ENCODE measurements at regions not wholly inside any gene's neighbourhood (a gene's known extent, or its start where the extent isn't known, plus 50 kb on each side); places are given as distances from the start of the nearest gene placed in this dataset.

- Histone ChIP-seq H3K27ac (ENCODE audit: low read length) (no peak overlapping the region), H3K4me1 (ENCODE audit: control insufficient read depth, insufficient read depth, low read length) (no peaks in the 10 kb centered on the region), H3K9me3 (replicated peaks; ENCODE audit: control insufficient read depth, low read depth, low read length) (no peaks in the 10 kb centered on the region), H3K27me3 (ENCODE audit: control insufficient read depth, insufficient read depth, low read length) (no peaks in the 10 kb centered on the region), H3K4me3 (ENCODE audit: low read length) (no peak overlapping the region), H3K36me3 (ENCODE audit: control insufficient read depth, insufficient read depth, low read length) (no peaks in the 10 kb centered on the region)
- no CpG with 5 or more reads among the region's 4 CpGs for WGBS (ENCODE audit: insufficient coverage)
- peak; percentile 54 for DNase-seq
Observed at GRCh38 chr6:12221856-12222255, 68.3 kb upstream of the EDN1 start.

- H3K27me3 ChIP-seq (ENCODE audit: control insufficient read depth, insufficient read depth, low read length), result no peaks in the 10 kb centered on the region
- no peak overlapping the region for H3K4me3 ChIP-seq (ENCODE audit: low read length)
- no peaks in the 10 kb centered on the region for H3K4me1 ChIP-seq (ENCODE audit: control insufficient read depth, insufficient read depth, low read length)
- no peaks in the 10 kb centered on the region for H3K9me3 ChIP-seq (replicated peaks; ENCODE audit: control insufficient read depth, low read depth, low read length)
- no peaks in the 10 kb centered on the region for H3K36me3 ChIP-seq (ENCODE audit: control insufficient read depth, insufficient read depth, low read length)
- no peak overlapping the region for H3K27ac ChIP-seq (ENCODE audit: low read length)
- DNase-seq, result no peak
- WGBS (ENCODE audit: insufficient coverage), result 74% methylated on average over 7 of the region's 19 CpGs
Observed at GRCh38 chr6:12222405-12223366, 67.5 kb upstream of the EDN1 start.

- DNase-seq, result no peak
- no peaks in the 10 kb centered on the region for H3K36me3 ChIP-seq (ENCODE audit: control insufficient read depth, insufficient read depth, low read length)
- no peaks in the 10 kb centered on the region for H3K27me3 ChIP-seq (ENCODE audit: control insufficient read depth, insufficient read depth, low read length)
- H3K4me3 ChIP-seq (ENCODE audit: low read length), result no peak overlapping the region
- no peak overlapping the region for H3K27ac ChIP-seq (ENCODE audit: low read length)
- WGBS (ENCODE audit: insufficient coverage), result 94% methylated on average over 3 of the region's 5 CpGs
- no peaks in the 10 kb centered on the region for H3K4me1 ChIP-seq (ENCODE audit: control insufficient read depth, insufficient read depth, low read length)
- H3K9me3 ChIP-seq (replicated peaks; ENCODE audit: control insufficient read depth, low read depth, low read length), result no peaks in the 10 kb centered on the region
Observed at GRCh38 chr6:12223383-12223782, 66.8 kb upstream of the EDN1 start.

- DNase-seq, result peak; percentile 76
- no peaks in the 10 kb centered on the region for H3K4me1 ChIP-seq (ENCODE audit: control insufficient read depth, insufficient read depth, low read length)
- WGBS (ENCODE audit: insufficient coverage), result no CpG with 5 or more reads among the region's 2 CpGs
- no peaks in the 10 kb centered on the region for H3K36me3 ChIP-seq (ENCODE audit: control insufficient read depth, insufficient read depth, low read length)
- no peak overlapping the region for H3K4me3 ChIP-seq (ENCODE audit: low read length)
- no peaks in the 10 kb centered on the region for H3K27me3 ChIP-seq (ENCODE audit: control insufficient read depth, insufficient read depth, low read length)
- H3K27ac ChIP-seq (ENCODE audit: low read length), result no peak overlapping the region
- no peaks in the 10 kb centered on the region for H3K9me3 ChIP-seq (replicated peaks; ENCODE audit: control insufficient read depth, low read depth, low read length)
Observed at GRCh38 chr6:12224251-12224650, 65.9 kb upstream of the EDN1 start.

GRCh38 chr6:12228447-12229146 is 61.6 kb upstream of the EDN1 start:
- H3K9me3 ChIP-seq (replicated peaks; ENCODE audit: control insufficient read depth, low read depth, low read length), result no peaks in the 10 kb centered on the region
- no peaks in the 10 kb centered on the region for H3K27me3 ChIP-seq (ENCODE audit: control insufficient read depth, insufficient read depth, low read length)
- 71% methylated on average over 10 of the region's 13 CpGs for WGBS (ENCODE audit: insufficient coverage)
- H3K36me3 ChIP-seq (ENCODE audit: control insufficient read depth, insufficient read depth, low read length), result no peaks in the 10 kb centered on the region
- no peaks in the 10 kb centered on the region for H3K4me1 ChIP-seq (ENCODE audit: control insufficient read depth, insufficient read depth, low read length)
- no peak for DNase-seq
- no peak overlapping the region for H3K27ac ChIP-seq (ENCODE audit: low read length)
- H3K4me3 ChIP-seq (ENCODE audit: low read length), result no peak overlapping the region

GRCh38 chr6:12229332-12229731 is 60.8 kb upstream of the EDN1 start:
- H3K27me3 ChIP-seq (ENCODE audit: control insufficient read depth, insufficient read depth, low read length), result no peaks in the 10 kb centered on the region
- no peaks in the 10 kb centered on the region for H3K36me3 ChIP-seq (ENCODE audit: control insufficient read depth, insufficient read depth, low read length)
- no peaks in the 10 kb centered on the region for H3K9me3 ChIP-seq (replicated peaks; ENCODE audit: control insufficient read depth, low read depth, low read length)
- peaks cover 2% of the 10 kb centered on the region for H3K4me1 ChIP-seq (ENCODE audit: control insufficient read depth, insufficient read depth, low read length)
- no peak for DNase-seq
- H3K4me3 ChIP-seq (ENCODE audit: low read length), result no peak overlapping the region
- no peak overlapping the region for H3K27ac ChIP-seq (ENCODE audit: low read length)
- WGBS (ENCODE audit: insufficient coverage), result no CpG with 5 or more reads among the region's 1 CpG

- Histone ChIP-seq H3K4me1 (ENCODE audit: control insufficient read depth, insufficient read depth, low read length) (peaks cover 2% of the 10 kb centered on the region), H3K4me3 (ENCODE audit: low read length) (no peak overlapping the region), H3K36me3 (ENCODE audit: control insufficient read depth, insufficient read depth, low read length) (no peaks in the 10 kb centered on the region), H3K27me3 (ENCODE audit: control insufficient read depth, insufficient read depth, low read length) (no peaks in the 10 kb centered on the region), H3K27ac (ENCODE audit: low read length) (no peak overlapping the region), H3K9me3 (replicated peaks; ENCODE audit: control insufficient read depth, low read depth, low read length) (no peaks in the 10 kb centered on the region)
- DNase-seq, result no peak
- 78% methylated on average over 5 of the region's 6 CpGs for WGBS (ENCODE audit: insufficient coverage)
Observed at GRCh38 chr6:12230523-12230922, 59.6 kb upstream of the EDN1 start.

GRCh38 chr6:12232339-12232738 is 57.8 kb upstream of the EDN1 start:
- Histone ChIP-seq H3K27me3 (ENCODE audit: control insufficient read depth, insufficient read depth, low read length) (no peaks in the 10 kb centered on the region), H3K27ac (ENCODE audit: low read length) (no peak overlapping the region), H3K4me3 (ENCODE audit: low read length) (no peak overlapping the region), H3K36me3 (ENCODE audit: control insufficient read depth, insufficient read depth, low read length) (no peaks in the 10 kb centered on the region), H3K9me3 (replicated peaks; ENCODE audit: control insufficient read depth, low read depth, low read length) (no peaks in the 10 kb centered on the region), H3K4me1 (ENCODE audit: control insufficient read depth, insufficient read depth, low read length) (peaks cover 2% of the 10 kb centered on the region)
- no peak for DNase-seq
- WGBS (ENCODE audit: insufficient coverage), result 50% methylated on average over 1 of the region's 3 CpGs

- no peaks in the 10 kb centered on the region for H3K27me3 ChIP-seq (ENCODE audit: control insufficient read depth, insufficient read depth, low read length)
- no peaks in the 10 kb centered on the region for H3K9me3 ChIP-seq (replicated peaks; ENCODE audit: control insufficient read depth, low read depth, low read length)
- no peak for DNase-seq
- no peak overlapping the region for H3K4me3 ChIP-seq (ENCODE audit: low read length)
- peaks cover 2% of the 10 kb centered on the region for H3K4me1 ChIP-seq (ENCODE audit: control insufficient read depth, insufficient read depth, low read length)
- no peaks in the 10 kb centered on the region for H3K36me3 ChIP-seq (ENCODE audit: control insufficient read depth, insufficient read depth, low read length)
- no CpG with 5 or more reads among the region's 1 CpG for whole genome bisulfite sequencing (ENCODE audit: insufficient coverage)
- no peak overlapping the region for H3K27ac ChIP-seq (ENCODE audit: low read length)
Observed at GRCh38 chr6:12232821-12233220, 57.3 kb upstream of the EDN1 start.

GRCh38 chr6:12233693-12234571 is 56.2 kb upstream of the EDN1 start:
- Histone ChIP-seq H3K4me1 (ENCODE audit: control insufficient read depth, insufficient read depth, low read length) (peaks cover 2% of the 10 kb centered on the region), H3K9me3 (replicated peaks; ENCODE audit: control insufficient read depth, low read depth, low read length) (no peaks in the 10 kb centered on the region), H3K27ac (ENCODE audit: low read length) (no peak overlapping the region), H3K27me3 (ENCODE audit: control insufficient read depth, insufficient read depth, low read length) (no peaks in the 10 kb centered on the region), H3K4me3 (ENCODE audit: low read length) (no peak overlapping the region), H3K36me3 (ENCODE audit: control insufficient read depth, insufficient read depth, low read length) (no peaks in the 10 kb centered on the region)
- DNase-seq, result peak; percentile 91
- WGBS (ENCODE audit: insufficient coverage), result 80% methylated on average over 1 of the region's 4 CpGs
